ENCODE measurements at regions not wholly inside any gene's neighbourhood (a gene's known extent, or its start where the extent isn't known, plus 50 kb on each side); places are given as distances from the start of the nearest gene placed in this dataset.
"Not testable (repeated sequence)": the region's sequence is repeated elsewhere in the genome, so short reads cannot be mapped to it uniquely, and the experiment has no call there.

- TF ChIP-seq CTCF (IDR thresholded peaks at IDR 0.05); ZFX (IDR thresholded peaks at IDR 0.05; ENCODE audit: borderline replicate concordance): not testable (repeated sequence)
Measured at GRCh38 chr20:22830715-22831114, 204.4 kb upstream of the SSTR4 start.
